ENCODE measurements at regions not wholly inside any gene's neighbourhood (a gene's known extent, or its start where the extent isn't known, plus 50 kb on each side); places are given as distances from the start of the nearest gene placed in this dataset.
"Not testable (repeated sequence)": the region's sequence is repeated elsewhere in the genome, so short reads cannot be mapped to it uniquely, and the experiment has no call there.

DNA sequence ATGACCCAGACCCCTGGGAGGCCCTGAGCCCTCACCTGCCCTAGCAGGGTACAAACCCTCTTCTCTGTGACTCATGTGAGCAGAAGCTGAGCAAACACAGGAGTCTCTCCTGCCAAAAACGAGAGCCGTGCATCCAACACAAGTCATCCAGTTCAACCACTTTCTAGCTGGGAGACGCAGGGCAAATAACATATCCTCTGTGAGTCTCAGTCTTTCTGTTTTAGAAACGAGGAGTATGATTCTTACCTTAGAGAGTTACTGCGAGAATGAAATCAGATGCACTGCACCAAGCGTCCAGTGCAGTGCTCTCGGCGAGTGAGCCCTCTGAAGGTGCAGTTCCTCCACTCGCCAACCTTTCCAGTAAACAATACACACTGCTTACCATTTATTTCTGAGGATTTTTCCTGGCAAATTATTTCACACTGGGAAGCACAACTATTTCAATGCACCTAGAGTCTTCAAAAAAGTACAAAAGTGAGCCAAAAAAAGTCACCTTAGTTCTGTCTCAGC, 331.8 kb upstream of the MYT1L start:
- no peak for DNase-seq (ENCODE audit: low read depth)

GRCh38 chr2:2662037-2662846, 331.2 kb upstream of the MYT1L start:
- DNase-seq (ENCODE audit: low read depth): no peak

GRCh38 chr2:2660789-2661355, 329.8 kb upstream of the MYT1L start:
- DNase-seq (ENCODE audit: low read depth): no peak

GRCh38 chr2:2657121-2657962, 326.3 kb upstream of the MYT1L start:
- DNase-seq (ENCODE audit: low read depth): no peak

DNA sequence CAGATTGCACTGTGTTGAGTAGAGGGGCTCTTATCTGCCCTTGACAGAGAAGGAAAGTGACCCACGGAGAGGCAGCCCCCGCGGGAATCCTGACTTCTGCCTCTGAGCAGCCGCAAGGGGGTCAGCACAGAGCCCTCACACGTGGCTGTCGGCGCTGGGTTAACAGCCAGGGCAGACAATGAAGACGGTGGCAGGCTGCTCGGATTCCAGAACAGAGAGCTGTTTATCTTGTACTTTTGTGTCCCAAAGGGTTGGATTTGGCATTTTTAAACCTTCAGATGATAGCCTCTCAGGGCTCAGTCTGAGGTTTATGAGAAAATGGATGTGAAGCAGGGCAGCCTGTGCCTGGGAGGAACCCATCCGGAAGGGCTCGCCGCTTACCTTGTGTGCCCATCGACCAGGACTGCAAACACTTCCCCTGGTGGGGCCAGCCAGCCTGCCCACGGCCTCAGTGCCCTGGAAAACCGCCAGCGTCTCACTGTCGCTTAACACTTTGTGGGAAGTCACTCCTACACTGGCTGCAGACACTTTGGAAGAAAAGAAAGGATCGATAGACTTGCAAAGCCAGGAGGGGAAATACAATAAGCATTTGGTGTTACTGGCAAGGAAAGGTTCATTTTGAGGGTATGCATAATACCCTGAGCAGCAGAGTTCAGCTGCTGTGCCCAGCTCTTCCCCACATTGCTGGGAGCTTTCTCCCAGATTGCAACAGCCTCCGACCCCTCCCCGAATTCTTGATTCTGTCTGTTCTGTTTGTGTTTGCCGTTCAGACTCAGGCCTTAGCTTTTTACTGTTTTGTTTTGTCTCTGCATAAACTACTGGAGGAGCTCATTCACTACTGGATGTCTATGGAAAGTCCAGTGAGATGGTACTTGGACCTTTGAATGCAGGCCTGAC, 325.3 kb upstream of the MYT1L start:
- DNase-seq (ENCODE audit: low read depth): no peak

DNA sequence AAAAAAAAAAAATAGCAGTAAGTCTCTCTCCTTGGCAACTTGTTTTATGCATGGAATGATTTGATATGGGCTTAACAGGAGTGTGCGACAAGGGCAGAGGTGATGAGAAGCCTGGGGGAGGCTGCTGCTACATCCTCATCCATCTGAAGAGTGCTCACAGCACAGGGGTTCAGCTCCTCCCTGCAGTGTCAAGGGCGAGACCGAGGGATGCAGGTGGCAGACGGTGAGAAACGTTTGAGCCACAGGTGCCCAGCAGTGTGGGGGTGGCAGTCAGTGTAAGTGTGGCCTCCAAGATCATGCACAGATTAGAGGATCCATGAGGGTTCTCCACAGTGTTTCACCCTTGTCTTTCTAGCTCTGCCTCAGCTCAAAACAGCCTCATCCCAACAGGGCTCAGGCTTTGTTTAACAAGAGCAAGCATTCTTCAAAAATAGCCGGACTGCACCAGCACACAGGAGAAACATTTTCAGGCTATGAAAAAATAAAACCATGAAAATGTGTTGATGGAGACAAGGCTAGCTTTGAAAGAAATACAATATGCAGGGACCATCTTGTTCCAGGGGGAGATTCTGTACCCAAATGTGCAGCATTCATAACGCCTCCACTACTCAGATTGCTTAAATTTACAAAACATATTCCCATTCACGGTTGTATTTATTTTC, 324.5 kb upstream of the MYT1L start:
- no peak for DNase-seq (ENCODE audit: low read depth)

DNA sequence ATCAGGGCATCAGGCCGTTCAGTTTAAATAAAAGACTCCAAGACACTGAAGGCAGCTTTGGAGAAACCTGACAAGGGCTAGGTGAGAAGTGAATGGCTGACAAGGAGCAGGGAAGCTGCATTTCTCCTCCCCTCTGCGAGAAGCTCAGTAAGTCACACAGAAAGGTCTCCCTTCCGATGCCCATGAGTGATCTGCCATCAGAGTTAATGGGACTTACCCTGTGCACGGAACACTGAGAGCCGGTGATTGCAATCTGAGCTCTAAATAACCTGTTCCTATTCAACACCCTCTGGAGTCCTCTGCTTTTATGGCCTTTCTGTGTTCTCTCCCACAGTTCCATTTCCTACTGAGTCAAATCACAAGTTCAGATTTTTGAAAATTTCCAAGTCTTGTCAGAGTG, 322.2 kb upstream of the MYT1L start:
- DNase-seq (ENCODE audit: low read depth): no peak

DNA sequence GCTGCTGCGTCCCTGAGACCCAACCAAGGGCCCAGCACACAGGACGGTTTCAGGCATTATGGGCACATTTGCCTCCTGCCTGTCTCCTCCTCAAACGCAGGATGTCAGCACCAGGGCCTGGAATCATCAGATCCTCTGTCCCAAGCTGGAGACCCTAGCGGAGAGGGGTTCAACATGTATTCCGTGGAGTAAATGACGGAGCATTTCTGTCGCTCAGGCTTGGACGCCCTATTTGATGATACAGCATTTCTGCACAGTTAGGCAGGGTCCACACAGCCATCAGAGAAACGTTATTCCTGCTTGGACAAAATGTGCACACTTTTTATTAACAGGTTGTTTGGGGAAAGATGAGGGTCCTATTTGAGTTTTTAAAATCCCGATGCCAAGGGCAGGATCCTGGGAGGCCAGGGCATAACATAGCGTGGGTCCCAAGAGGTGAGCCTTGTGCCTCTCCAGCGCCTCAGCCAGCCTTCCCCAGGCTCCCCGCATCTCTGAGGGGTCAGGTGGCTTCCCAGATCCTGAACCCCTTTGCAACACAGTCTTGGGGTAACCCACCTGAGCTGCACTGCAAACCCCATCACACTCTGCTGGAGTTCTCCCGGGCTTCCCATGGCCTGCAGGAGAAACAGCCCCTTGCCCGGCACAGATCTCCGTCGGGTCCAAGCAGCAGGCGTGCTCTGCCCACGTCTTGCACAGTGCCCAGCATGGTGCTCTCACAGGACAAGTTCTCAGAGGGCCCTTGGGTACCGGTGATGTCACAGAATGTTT, 319.7 kb upstream of the MYT1L start:
- DNase-seq (ENCODE audit: low read depth): no peak

DNA sequence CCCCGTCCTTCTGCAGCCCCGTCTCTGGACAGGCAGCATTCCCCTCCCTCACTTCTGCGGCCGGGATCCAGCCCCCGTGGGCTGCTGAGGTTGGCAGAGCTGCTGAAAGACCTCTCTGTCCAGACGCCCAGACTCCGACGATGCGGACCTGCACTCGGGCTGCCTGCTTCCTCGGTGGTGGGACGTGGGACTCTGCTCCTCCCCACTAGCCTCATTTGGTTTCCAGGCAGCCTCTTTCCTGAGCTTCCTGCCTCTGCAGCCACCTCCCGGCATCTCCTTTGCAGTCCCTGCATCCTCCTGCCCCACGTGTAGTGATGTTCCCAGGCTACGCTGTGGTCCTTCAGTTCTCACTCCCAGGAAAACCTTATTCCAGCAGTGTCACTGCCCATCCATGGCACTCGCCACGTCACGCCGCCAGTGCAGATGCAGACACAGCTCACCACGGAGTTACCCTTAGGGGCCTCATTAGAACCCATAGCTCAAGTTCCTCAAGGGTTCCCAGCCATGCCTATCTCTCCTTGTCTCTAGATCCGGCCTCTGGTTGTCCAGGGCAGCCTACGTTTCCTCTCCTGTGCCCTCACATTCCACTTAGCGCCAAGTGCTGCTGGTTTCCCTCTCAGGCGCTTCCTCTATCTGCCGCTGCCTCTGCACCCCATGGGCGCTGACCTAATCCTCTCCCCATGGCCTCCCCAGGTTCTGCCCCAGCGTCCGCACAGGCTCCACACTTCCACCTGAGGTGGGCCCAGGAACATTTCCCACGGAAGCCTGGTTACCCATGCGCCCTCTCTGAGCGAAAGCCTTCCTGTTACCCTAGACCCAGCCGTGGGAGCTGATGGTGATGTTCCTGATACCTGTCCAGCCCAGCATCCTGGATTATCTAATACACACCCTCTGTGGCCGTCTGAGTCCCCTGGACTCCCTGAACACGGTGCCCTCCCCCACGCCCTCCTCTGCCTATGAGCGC, 318.3 kb upstream of the MYT1L start:
- no peak for DNase-seq (ENCODE audit: low read depth)

DNA sequence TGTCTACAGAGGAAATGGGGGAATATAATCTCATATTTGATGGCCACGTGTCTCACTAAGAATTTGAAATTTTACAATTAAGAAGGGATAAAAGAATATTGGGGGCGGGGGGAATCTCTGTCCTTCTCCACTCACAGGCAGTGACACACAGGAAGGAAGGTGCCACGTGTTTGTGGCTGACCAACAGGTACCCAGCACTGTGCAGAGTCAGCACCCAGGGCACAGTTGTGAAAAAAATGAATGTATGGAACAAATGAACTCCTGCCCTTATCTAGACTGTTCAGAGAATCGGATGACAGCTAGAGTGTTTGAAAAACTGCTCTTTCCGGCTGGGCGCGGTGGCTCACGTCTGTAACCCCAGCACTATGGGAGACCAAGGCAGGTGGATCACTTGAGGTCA, 317.0 kb upstream of the MYT1L start:
- DNase-seq (ENCODE audit: low read depth): no peak

DNA sequence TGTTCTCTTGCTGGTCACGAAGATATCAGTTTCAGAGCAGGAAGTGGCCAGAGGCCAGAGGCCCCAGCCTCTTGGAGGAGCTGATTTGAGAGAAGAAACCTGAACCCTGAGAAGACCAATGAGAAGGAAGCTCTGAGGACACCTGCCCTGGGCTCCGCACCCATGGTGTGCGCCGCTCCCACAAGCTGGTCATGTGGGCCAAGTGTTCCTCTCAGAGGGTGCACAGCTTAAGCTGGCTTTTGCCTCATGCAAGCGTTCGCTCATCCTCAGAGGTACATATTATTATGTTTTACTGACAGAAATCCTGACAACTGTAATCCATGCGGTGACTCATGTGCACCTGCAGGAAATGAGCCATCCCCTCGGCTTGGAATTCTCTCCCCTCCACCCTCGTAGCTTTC, 316.1 kb upstream of the MYT1L start:
- DNase-seq (ENCODE audit: low read depth): no peak

DNA sequence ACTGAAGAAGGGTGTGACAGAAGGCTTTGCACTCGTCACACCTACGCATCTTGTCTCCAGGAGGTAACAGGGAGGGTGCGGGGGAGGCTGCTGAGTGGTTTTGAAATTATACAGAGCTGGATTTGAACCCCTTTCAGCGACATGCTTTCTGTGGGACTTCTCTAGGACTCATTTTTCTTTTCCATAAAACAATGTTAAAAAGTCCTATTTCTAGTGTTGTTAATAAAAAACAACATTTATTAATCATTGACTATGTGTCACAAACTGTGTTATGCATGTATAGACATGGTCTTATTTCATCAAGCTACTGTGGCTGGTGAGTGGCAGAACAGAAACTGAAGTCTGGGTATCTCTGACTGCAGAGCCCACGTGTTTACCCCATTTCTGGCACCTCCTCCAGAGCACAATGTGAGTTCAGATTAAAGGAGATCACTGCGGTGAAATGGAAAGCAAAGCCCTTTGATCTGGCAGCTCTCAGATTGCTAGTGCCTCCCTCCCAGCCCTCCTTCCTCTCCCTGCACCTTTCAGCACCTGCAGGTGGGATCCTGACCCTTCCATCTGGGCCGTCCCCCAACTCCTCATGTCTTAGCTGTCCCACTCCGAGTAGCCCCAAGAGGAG, 315.5 kb upstream of the MYT1L start:
- DNase-seq (ENCODE audit: low read depth): no peak

GRCh38 chr2:2645162-2645855, 314.2 kb upstream of the MYT1L start:
- DNase-seq (ENCODE audit: low read depth): no peak

DNA sequence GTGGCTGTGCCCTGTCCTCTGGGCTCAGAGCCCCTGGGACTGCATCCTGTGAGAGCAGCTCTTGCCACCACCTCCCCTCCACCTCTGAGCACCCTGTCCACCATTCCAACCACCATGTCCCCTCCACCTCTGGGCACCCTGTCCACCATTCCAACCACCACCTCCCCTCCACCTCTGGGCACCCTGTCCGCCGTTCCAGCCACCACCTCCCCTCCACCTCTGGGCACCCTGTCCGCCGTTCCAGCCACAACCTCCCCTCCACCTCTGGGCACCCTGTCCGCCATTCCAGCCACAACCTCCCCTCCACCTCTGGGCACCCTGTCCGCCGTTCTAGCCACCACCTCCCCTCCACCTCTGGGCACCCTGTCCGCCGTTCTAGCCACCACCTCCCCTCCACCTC, 313.7 kb upstream of the MYT1L start:
- DNase-seq (ENCODE audit: low read depth): not testable (repeated sequence)

DNA sequence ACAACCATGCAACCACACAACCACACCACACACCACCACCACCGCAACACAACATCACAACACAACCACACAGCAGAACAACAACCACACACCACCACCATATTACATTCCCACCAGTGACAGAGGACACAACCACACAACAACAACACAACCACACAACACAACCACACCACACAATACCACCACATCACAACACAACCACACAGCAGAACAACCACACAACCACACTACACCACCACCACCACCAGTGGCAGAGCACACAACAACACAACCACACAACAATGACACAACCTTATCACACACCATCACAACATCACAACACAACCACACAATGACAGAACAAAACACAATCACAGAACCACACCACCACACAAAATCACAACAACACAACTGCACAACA, 313.0 kb upstream of the MYT1L start:
- DNase-seq (ENCODE audit: low read depth): no peak

- DNase-seq (ENCODE audit: low read depth): no peak
Observed at GRCh38 chr2:2642906-2643890, 312.1 kb upstream of the MYT1L start.

All from GM04503 (cell line).